Skin of body (tissue), 1 donor: ENCODE measurements at regions not wholly inside any gene's neighbourhood (a gene's known extent, or its start where the extent isn't known, plus 50 kb on each side); places are given as distances from the start of the nearest gene placed in this dataset.
"Not testable (repeated sequence)": the region's sequence is repeated elsewhere in the genome, so short reads cannot be mapped to it uniquely, and the experiment has no call there.

ENCODE experiments used
- DNase-seq: peaks from one replicate; lab custom pipeline; 2025; lab: John Stamatoyannopoulos, UW

DNA sequence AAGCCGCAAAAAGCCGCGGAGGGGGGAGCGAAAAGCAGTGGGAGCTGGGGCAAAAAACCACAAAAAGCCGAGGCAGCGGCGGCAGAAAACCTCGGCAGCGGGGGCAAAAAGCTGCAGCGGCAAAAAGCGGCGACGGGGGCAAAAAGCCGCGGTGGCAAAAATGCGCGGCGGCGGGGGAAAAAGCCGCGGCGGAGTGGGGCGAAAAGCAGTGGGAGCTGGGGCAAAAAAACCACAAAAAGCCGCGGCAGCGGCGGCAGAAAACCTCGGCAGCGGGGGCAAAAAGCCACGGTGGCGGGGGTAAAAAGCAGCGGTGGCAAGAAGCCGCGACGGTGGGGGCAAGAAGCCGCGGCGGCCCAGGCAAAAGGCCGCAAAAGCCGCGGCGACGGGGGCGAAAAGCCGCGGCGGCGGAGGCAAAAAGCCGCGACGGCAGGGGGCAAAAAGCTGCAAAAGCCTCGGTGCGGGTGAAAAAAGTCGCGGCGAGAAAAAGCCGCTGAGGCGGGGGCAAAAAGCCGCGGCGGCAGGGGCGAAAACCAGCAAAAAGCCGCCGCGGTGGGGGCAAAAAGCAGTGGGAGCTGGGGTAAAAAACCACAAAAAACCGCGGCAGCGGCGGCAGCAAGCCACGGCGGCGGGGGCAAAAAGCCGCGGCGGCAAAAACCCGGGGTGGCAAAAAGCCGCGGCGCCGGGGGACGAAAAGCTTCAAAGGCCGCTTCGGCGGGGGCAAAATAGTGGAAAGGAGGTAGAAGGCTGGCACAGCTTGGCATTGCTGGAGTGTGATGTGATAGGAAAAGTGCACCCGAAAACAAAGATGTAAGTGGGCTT lies 135.9 kb downstream of the ZNF92 start:
- DNase-seq: no peak

DNA sequence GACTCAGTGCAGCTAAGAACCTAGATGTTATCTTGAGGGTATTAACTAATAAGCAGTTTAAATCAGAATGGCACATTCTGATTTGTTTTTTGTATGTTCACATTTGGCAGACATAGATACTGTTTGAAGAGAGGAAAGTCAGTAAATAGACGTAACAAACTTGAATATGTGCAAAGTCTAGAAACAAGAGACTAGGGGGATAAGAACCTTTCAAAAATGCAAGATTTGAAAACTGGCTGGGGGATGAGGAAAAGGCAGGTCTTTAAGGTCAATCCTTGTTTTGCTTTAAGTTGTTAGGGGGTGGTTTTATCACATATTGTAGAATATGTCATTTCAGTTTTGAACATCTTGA lies 136.5 kb downstream of the ZNF92 start:
- DNase-seq: not testable (repeated sequence)

DNA sequence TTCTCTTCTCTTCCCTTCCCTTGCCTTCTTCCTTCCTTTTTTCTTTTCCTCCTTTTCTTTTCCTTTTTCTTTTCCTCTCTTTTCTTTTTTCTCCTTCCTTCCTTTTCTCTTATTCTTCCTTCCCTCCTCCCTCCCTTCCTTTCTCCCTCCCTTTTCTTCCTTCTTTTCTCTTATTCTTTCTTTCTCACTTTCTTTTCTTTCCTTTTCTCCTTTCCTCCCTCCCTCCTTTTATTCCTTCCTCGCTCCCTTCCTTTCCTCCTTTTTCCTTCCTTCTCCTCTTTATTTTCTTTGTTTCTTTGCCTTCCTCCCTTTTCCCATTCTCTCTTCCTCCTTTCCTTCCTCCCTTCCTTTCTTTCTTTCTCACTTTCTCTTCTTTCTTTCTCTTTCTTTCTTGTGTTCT lies 146.1 kb downstream of the ZNF92 start:
- DNase-seq: not testable (repeated sequence)

DNA sequence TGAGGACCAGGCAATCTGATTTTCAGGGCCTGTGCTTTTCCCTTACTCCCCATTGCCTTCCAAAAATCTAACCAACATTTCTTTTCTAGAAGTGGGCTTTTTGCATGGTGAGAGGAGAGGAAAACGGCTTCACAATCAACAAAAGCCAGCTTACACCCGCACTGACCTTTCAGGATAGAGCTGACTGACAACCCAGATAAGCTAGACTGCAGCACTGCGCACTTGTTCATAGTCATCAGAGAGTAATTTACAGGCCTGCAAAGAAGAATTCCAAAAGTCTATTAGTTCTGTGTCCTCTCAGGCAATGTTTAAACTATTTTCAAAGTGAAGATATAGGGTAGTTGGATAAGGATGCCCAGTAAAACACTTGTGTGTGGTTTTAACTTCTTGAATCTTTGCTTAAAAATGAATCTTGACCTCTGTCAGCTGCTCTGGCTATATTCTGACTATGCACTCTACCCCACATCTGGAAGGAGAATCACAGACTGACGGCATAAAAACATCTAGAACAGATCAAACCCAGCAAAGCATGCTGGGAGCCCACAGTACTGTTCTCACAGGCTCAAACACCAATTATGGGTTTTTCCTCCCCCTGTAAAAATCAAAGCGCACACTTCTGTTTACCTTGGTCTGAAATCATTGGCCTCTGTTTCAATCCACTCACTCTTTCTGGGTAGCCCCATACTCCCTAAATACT lies 172.0 kb downstream of the ZNF92 start:
- DNase-seq: not testable (repeated sequence)

DNA sequence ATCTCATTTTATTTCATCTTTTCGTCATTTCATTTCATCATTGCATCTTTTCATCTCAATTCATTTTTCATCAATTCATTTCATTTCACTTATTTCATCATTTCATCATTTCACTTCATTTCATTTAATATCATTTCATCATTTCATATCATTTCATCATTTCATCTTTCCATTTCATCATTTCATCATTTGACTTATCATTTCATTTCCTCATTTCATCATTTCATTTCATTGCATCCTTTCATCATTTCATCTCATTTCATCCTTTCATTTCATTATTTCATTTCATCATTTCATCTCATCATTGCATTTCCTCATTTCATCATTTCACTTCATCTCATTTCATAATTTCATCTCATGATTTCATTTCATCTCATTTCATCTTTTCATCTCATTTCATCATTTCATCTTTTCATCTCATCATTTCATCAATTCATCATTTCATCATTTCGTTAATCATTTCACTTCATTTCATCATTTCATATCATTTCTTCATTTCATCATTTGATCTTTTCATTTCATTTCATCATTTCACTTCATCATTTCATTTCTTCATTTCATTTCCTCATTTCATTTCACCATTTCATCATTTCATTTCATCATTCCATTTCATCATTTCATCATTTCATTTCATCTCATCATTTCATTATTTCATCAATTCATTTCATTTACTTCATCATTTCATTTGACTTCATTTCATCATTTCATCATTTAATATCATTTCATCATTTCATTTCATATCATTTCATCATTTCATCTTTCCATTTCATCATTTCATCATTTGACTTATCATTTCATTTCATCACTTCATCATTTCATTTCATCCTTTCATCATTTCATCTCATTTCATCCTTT lies 176.2 kb downstream of the ZNF92 start:
- DNase-seq: not testable (repeated sequence)

DNA sequence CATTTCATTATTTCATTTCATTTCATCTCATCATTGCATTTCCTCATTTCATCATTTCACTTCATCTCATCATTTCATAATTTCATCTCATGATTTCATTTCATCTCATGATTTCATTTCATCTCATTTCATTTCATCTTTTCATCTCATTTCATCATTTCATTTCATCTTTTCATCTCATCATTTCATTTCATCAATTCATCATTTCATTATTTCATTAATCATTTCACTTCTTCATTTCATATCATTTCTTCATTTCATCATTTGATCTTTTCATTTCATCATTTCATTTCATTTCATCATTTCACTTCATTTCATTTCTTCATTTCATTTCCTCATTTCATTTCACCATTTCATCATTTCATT lies 176.8 kb downstream of the ZNF92 start:
- DNase-seq: not testable (repeated sequence)

DNA sequence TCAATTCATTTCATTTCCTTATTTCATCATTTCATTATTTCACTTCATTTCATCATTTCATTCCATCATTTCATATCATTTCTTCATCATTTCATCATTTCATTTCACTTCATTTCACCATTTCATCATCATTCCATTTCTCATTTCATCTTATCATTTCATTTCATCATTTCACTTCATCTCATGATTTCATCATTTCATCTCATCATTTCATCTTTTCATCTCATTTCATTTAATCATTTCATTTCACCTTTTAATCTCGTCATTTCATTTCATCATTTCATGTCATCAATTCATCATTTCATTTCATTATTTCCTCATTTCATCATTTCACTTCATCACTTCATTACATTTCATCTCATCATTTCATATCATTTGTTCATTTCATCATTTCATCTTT lies 177.4 kb downstream of the ZNF92 start:
- DNase-seq: not testable (repeated sequence)

DNA sequence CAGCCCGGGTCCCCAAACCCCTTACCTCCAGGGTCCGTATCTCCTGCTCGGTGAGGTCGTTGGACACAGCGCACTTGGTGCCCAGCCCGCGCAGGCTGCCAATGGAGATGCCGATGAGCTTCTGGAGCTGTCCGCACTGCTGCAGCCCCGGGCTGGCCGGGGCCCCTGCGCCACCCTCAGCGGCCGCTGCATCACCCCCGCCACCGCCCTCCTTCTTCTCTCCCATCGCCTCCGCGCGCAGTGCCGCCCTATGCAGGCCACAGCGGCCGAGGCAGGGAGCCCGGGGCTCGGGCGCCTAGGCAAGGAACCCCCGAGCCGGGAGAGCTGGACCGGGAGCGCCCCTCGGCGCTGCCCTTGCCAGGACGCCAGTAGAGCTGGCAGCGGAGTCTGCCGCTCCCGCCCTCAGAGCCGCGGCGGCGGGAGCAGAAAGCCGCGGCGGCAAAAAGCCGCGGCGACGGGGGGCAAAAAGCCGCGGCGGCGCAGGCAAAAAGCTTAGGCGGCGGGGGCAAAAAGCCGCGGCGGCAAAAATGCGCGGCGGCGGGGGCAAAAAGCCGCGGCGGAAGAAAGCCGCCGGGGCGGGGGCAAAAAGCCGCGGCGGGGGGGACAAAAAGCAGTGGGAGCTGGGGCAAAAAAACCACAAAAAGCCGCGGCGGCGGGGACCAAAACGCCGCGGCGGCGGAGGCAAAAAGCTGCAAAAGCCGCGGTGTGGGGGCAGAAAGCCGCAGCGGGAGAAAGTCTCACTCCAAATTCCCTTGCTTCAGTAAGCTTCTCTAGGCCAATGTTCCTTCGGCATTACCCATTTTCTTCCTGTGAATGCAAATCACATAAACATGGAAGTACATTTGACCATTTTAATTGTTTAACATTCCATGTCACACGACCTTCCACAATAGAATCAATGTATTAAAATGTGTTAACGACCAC lies 181.2 kb downstream of the ZNF92 start:
- not testable (repeated sequence) for DNase-seq

DNA sequence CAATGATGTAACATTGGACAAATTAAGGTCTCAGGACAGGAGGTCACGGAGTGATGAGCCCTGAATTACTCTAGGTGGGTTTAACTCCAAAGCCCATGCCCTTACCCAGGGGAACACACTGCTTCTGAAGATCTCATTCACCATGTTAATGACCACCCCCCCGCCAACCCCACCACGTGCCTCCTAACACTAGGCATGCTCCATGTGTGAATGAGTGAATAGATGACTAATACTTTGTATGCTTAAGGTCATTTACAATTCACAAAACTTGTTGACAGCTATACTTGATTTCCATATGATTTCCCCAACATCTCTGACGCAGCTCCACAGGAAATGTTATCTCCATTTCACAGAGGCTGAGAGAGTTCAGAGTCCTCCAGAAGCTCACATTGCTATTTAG lies 184.9 kb downstream of the ZNF92 start:
- not testable (repeated sequence) for DNase-seq

DNA sequence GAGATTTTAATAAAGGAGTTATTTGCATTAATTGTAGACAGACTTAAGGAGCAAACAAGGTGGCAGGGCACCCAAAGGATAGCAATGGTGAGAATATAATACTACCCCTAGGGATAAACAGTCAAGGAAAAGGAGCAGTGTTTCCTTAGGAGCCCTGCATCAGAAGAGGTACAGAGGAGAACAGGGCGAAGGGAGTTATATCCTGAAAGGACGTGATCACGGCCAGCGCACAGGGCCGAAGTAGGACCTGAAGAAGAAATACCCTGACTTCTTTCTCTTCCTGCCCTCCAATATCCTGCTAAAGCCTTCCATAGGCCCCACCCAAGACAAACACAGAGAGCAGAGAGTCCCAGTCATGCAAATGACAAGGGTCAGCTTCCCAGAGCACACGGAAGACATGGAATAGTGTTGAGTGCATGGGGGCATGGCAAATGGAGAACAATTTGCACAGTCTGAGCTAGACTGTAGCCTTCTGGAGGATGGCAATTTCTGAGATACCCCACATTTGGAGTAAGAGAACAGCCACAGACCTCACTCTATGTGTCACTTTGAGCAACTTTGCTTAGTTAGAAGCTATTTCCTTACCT lies 188.2 kb downstream of the ZNF92 start:
- DNase-seq: not testable (repeated sequence)

DNA sequence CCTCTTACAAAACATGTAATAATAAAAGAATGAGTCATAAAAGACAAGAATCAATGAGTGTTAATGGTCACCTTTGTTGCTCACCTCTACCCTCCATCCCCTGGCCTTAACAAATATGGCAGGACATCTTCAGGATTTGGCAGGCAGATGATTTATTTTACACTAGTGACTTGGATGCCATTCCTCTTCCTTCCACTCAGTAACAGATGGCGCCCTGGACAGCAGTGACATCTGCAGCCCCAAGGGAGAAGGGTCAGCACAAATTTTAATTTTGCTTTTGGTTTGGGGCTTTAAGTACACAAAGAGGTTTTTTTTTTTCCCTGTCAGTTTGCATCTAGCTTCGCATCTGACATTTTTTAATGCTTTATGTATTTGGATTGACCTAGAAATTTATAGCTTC lies 188.9 kb downstream of the ZNF92 start:
- DNase-seq: not testable (repeated sequence)

DNA sequence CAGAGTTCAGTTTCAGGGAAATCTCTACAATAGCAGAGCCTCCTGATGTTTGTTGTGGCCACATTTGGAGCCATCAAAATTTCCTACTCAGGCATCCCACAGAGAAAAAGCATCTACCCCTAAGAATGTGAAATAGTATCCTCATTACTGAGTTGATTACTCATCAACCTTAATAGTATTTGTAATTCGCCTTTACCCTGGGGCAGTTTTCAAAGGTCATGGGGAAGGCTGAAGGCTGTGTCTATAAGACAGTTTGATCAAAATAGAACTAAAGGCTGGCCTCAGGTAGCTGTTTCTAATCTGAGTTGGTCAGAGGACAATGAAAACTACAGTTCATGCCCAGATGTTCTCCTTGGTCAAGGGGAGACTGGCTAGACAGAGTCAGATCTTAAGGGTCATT lies 189.7 kb downstream of the ZNF92 start:
- DNase-seq: not testable (repeated sequence)

DNA sequence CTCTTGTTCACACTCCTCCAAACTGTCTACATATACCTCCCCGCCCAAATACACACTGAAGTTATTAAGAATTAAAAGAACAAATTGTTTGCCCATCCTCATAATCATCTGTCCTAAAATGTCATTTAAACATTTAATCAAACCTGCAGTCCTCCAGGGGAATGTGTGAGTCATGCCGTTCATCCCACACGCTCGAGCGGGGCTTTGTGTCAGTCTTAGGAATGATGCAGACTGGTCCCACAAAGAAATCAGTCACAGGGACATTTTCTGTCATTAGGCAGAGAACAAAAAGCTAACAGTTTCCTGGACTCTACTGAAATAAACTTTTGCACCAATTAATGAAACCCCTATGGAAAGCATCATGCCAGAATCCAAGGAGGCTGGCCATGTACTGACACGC lies 194.6 kb downstream of the ZNF92 start:
- DNase-seq: not testable (repeated sequence)

DNA sequence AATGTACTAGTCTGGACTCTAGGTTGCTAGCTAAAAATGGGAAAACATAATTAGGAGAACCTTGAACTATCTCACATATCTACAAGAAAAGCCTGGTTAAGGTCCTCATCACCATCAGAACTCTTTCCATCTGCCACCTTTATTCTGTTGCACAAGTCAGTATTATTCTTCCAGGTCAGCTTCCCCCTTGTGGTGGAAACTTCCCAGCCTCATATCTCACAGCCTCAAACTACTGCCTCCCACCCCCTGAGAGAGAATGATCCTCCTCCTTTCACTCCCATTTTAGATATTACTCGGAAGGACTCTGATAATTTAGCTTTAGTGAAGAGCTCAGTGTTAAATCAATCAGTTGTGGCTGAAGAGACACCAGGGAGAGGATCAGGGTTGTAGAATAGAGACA lies 197.3 kb downstream of the ZNF92 start:
- not testable (repeated sequence) for DNase-seq

DNA sequence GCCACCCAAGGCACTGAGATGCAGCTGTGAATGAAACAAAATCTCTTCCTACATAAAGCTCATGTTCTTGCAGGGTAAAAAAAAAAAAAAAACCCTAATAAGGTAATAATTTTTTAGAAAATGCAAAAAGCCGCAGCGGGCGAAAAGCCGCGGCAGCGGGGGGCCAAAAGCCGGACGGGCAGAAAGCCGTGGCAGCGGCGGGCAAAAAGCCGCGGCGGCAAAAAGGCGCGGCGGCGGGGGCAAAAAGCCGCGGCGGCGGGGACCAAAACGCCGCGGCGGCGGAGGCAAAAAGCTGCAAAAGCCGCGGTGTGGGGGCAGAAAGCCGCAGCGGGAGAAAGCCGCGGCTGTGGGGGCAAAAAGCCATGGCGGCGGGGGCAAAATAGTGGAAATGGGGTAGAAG lies 198.9 kb downstream of the ZNF92 start:
- not testable (repeated sequence) for DNase-seq

DNA sequence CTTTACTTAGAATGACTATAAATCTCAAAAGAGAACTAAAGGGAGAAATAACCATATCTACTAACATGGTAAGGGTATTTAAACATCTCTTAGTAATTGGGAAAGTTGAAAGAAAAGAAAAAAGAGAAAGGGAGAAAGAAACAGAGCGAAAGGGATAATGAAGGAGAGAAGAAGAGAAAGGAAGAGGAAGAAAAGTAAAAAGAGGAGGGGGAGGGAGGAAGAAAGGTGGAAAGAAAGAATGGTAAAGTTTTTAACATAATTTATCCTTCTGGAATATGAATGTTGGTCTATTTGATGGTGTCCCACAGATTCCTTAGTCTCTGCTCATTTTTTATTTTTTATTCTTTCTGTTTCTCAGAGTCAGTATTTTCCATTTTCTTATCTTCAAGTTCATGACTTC lies 202.7 kb downstream of the ZNF92 start:
- not testable (repeated sequence) for DNase-seq

DNA sequence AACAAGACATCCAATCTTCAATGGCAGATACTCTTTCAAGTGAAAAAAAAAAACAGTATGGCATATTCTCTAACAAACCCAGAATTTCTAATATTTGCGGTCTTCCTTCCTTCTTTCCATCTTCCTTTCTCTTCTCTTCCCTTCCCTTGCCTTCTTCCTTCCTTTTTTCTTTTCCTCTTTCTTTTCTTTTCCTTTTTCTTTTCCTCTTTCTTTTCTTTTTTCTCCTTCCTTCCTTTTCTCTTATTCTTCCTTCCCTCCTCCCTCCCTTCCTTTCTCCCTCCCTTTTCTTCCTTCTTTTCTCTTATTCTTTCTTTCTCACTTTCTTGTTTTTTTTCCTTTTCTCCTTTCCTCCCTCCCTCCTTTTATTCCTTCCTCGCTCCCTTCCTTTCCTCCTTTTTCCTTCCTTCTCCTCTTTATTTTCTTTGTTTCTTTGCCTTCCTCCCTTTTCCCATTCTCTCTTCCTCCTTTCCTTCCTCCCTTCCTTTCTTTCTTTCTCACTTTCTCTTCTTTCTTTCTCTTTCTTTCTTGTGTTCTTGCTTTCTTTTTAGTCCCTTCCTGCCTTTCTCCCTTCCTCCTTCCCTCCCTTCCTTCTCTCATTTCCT lies 209.0 kb downstream of the ZNF92 start:
- not testable (repeated sequence) for DNase-seq

DNA sequence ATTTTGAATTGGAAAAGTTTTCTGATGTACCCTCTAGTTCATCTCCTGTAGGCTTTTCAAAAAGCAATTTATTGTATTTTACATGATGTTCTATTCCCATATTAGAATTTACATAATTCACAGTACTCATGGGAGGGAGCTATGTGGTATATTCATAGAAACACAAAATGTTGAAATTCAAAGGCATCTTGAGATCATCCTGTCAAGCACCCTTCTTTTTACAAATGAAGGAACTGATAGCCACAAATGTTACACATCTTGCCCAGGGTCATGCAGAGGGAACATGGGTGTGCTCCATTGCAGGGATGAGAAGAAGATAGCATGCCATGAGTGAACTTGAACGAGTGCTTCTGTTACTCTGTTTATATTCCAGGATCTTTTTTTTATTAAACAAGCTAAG lies 228.8 kb downstream of the ZNF92 start:
- not testable (repeated sequence) for DNase-seq

DNA sequence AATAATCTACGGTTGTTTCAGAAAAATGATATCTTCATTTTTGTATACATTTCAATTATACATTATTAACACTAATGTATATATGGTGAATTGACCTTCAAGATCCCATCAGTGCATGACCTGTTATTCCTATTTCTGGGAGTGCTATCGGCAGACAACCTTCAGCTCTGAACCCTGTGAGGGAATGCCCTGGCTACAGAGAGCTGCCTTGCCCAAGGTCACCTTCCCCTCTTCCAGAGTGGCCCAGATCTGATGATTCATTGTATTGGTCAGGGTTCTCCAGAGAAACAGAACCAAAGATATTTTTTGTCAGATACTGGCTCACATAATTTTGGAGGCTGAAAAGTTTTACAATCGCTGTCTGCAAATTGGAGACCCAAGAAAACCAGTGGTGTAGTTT lies 235.5 kb downstream of the ZNF92 start:
- no peak for DNase-seq

DNA sequence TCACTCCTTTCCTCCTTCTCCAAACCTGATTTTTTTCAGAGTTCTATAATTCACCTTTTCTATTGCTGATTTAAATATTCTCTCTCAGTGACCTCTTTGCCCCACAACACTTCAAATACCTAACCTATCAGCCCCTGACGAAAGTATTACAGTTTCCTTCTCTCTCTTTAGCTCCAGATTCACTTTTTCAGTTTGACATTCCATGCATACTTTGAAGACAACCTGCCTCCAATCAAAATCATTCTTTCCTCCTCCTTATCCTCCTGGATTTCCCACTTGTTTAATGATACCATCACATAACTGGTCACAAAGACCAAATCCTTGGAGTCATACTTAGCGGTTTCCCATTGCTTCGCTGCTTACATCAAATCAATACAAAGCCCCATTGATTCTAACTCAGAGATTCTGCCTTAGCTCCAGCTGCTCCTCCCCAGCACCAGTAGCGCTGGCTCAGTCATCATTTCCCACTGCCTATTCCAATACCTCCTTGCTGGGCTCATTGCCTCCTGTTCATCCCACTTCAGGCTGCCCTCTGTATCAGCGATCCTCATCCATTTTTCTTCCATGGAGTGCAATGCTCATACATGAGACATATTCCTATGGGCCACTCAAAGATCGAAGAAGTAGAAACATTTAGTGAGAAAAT lies 240.1 kb downstream of the ZNF92 start:
- DNase-seq: not testable (repeated sequence)
